Astrocyte (in vitro differentiated cells and primary cell): ENCODE measurements at regions not wholly inside any gene's neighbourhood (a gene's known extent, or its start where the extent isn't known, plus 50 kb on each side); places are given as distances from the start of the nearest gene placed in this dataset.

Experiments
- DNase-seq: peaks from one replicate; pipeline ENCODE4 v3.0.0-alpha.2; 2010; ENCODE audit warnings: low read depth
- FAIRE-seq: peaks from 2 replicates; lab custom pipeline; 2011; peaks lifted over from hg19 to GRCh38; lab: Jason Lieb, UNC
- H2AFZ ChIP-seq: 2 replicates; pipeline ENCODE4 v1.6.0; 2012; ENCODE audit warnings: low read depth, low read length, inconsistent platforms
- H3K27ac ChIP-seq: 2 replicates; pipeline ENCODE4 v1.5.1; 2011; ENCODE audit warnings: low read depth, low read length, inconsistent platforms
- H3K27me3 ChIP-seq: 2 replicates; pipeline ENCODE4 v1.6.0; 2011; ENCODE audit warnings: low read length, inconsistent platforms; ENCODE audit not compliant: insufficient read depth
- H3K36me3 ChIP-seq: 2 replicates; pipeline ENCODE4 v1.5.1; 2011; ENCODE audit warnings: low read length, inconsistent platforms; ENCODE audit not compliant: insufficient read depth
- H3K4me1 ChIP-seq: 2 replicates; pipeline ENCODE4 v1.5.1; 2011; ENCODE audit warnings: low read length, inconsistent platforms; ENCODE audit not compliant: insufficient read depth
- H3K4me2 ChIP-seq: 2 replicates; pipeline ENCODE4 v1.6.0; 2012; ENCODE audit warnings: low read length, inconsistent platforms
- H3K4me3 ChIP-seq: 2 replicates; pipeline ENCODE4 v1.5.1; 2011; ENCODE audit warnings: low read depth, mild to moderate bottlenecking, low read length, inconsistent platforms; ENCODE audit not compliant: insufficient read depth
- H3K79me2 ChIP-seq: 2 replicates; pipeline ENCODE4 v1.6.0; 2012; ENCODE audit warnings: mild to moderate bottlenecking, low read length, inconsistent platforms; ENCODE audit not compliant: insufficient read depth
- H3K9ac ChIP-seq: 2 replicates; pipeline ENCODE4 v1.6.0; 2012; ENCODE audit warnings: mild to moderate bottlenecking, low read length, inconsistent platforms
- H3K9me3 ChIP-seq: 2 replicates; pipeline ENCODE4 v1.5.1; 2012; ENCODE audit warnings: low read depth, mild to moderate bottlenecking, low read length, inconsistent platforms; ENCODE audit not compliant: insufficient read depth
- H4K20me1 ChIP-seq: 2 replicates; pipeline ENCODE4 v1.6.0; 2012; ENCODE audit warnings: low read length, inconsistent platforms; ENCODE audit not compliant: insufficient read depth
- H3K27ac Mint-ChIP-seq: one replicate; pipeline ENCODE4 v1.8.0; 2021; ENCODE audit warnings: mild to moderate bottlenecking, mixed read lengths; ENCODE audit not compliant: unreplicated experiment
- H3K27me3 Mint-ChIP-seq: one replicate; pipeline ENCODE4 v1.8.0; 2021; ENCODE audit warnings: low read depth, mixed read lengths; ENCODE audit not compliant: unreplicated experiment
- H3K36me3 Mint-ChIP-seq: one replicate; pipeline ENCODE4 v1.8.0; 2021; ENCODE audit warnings: low read depth, mixed read lengths; ENCODE audit not compliant: unreplicated experiment
- H3K4me1 Mint-ChIP-seq: one replicate; pipeline ENCODE4 v1.8.0; 2021; ENCODE audit warnings: low read depth, mixed read lengths; ENCODE audit not compliant: unreplicated experiment
- H3K4me3 Mint-ChIP-seq: one replicate; pipeline ENCODE4 v1.8.0; 2021; ENCODE audit warnings: mild to moderate bottlenecking, moderate library complexity, mixed read lengths; ENCODE audit not compliant: unreplicated experiment
- H3K9me3 Mint-ChIP-seq: one replicate; pipeline ENCODE4 v1.8.0; 2021; ENCODE audit warnings: mild to moderate bottlenecking, mixed read lengths; ENCODE audit not compliant: unreplicated experiment
- EZH2 ChIP-seq: IDR thresholded peaks from 2 replicates; pipeline ENCODE4 v1.6.1; 2012; ENCODE audit warnings: mild to moderate bottlenecking, low read length, inconsistent platforms; ENCODE audit not compliant: insufficient read depth
- TF ChIP-seq, protein P1 (sequence below): IDR thresholded peaks from 2 replicates; pipeline ENCODE4 v1.5.1; 2011; ENCODE audit warnings: low read depth, mild to moderate bottlenecking, inconsistent platforms, low read length, moderate library complexity; ENCODE audit not compliant: insufficient read depth

DNA sequence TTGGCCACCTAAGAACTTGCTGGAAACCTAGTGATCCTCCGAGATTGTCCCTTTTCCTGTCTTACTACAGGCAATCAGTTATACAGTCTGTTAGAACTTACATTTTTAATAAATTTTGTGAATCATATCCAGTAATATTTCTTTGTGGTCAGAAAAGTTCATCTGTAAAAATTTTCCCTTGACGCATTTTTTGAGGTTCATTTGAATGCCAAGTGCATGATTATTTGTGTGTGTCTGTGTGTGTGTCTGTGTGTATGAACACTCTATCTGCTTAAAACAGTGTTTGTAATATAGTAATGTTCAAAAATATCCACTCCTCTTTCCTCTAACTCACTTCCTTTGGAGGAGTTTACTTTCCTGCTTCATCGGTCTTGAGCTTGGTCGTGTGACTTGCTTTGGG, 468.7 kb upstream of the FLRT2 start:
- Mint-ChIP-seq H3K27me3 (no peaks in the 10 kb centered on the region), H3K36me3 (no peaks in the 10 kb centered on the region), H3K27ac (no peak overlapping the region), H3K4me1 (peaks cover 3% of the 10 kb centered on the region), H3K9me3 (peaks cover 3% of the 10 kb centered on the region), H3K4me3 (no peak overlapping the region)
- DNase-seq (peak; percentile 14), FAIRE-seq (no peak)
- Histone ChIP-seq H3K9me3 (no peaks in the 10 kb centered on the region), H3K36me3 (no peaks in the 10 kb centered on the region), H4K20me1 (no peaks in the 10 kb centered on the region), H3K4me2 (no peak overlapping the region), H3K9ac (no peak overlapping the region), H3K27ac (no peak overlapping the region), H3K79me2 (no peaks in the 10 kb centered on the region), H3K27me3 (no peaks in the 10 kb centered on the region), H3K4me3 (no peak overlapping the region), H3K4me1 (no peaks in the 10 kb centered on the region), H2AFZ (no peak overlapping the region)
- TF ChIP-seq, protein P1, sequence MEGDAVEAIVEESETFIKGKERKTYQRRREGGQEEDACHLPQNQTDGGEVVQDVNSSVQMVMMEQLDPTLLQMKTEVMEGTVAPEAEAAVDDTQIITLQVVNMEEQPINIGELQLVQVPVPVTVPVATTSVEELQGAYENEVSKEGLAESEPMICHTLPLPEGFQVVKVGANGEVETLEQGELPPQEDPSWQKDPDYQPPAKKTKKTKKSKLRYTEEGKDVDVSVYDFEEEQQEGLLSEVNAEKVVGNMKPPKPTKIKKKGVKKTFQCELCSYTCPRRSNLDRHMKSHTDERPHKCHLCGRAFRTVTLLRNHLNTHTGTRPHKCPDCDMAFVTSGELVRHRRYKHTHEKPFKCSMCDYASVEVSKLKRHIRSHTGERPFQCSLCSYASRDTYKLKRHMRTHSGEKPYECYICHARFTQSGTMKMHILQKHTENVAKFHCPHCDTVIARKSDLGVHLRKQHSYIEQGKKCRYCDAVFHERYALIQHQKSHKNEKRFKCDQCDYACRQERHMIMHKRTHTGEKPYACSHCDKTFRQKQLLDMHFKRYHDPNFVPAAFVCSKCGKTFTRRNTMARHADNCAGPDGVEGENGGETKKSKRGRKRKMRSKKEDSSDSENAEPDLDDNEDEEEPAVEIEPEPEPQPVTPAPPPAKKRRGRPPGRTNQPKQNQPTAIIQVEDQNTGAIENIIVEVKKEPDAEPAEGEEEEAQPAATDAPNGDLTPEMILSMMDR, result no peak
- TF ChIP-seq EZH2, result no peak

DNA sequence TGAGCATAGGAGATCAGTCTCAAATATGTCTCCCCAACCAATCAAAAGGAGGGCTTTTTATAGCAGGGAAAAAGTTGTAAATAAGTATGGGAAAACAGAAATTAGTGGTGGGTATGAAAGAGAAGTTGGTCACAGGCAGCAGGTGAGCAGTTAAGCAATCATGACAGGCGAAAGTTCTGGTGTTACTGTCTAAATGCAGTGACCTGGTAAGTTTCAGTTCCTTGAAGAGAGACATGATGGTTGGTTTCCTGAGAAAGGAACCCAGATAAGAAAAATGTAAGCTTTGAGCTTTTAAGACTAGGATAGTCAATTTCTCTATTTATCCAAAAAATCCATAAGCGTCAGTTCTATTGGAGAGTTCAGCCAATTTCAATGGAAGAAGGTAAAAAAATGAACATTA, 466.2 kb upstream of the FLRT2 start:
- Histone ChIP-seq H3K79me2 (no peaks in the 10 kb centered on the region), H3K4me2 (no peak overlapping the region), H3K27ac (no peak overlapping the region), H3K9ac (no peak overlapping the region), H3K9me3 (no peaks in the 10 kb centered on the region), H3K27me3 (no peaks in the 10 kb centered on the region), H3K36me3 (no peaks in the 10 kb centered on the region), H2AFZ (no peak overlapping the region), H3K4me3 (no peak overlapping the region), H3K4me1 (no peaks in the 10 kb centered on the region), H4K20me1 (no peaks in the 10 kb centered on the region)
- Mint-ChIP-seq H3K9me3 (peaks cover 3% of the 10 kb centered on the region), H3K27ac (no peak overlapping the region), H3K4me1 (no peaks in the 10 kb centered on the region), H3K36me3 (no peaks in the 10 kb centered on the region), H3K4me3 (no peak overlapping the region), H3K27me3 (no peaks in the 10 kb centered on the region)
- FAIRE-seq, result no peak
- TF ChIP-seq, protein P1, result no peak
- TF ChIP-seq EZH2, result no peak
- DNase-seq, result no peak

DNA sequence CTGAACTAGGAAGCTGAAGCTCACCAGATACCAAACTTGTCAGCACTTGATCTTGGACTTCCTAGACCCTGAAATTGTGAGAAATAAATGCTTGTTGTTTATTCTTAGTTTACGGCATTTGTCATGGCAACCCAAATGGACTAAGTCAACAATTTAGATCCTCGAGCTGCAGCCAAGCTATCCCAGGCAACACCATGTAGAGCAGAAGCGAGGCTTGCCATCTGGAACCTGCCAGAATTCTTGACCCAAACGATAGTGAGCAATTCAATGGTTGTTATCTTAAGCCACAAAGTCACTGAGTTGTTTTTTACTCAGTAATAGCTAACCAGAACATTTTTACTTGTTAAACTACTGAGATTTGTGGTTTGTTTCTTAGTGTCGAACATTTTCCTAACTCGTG, 458.5 kb upstream of the FLRT2 start:
- H3K9me3 ChIP-seq, result no peaks in the 10 kb centered on the region
- Mint-ChIP-seq H3K9me3 (no peaks in the 10 kb centered on the region), H3K4me3 (no peak overlapping the region), H3K27me3 (no peaks in the 10 kb centered on the region), H3K36me3 (no peaks in the 10 kb centered on the region), H3K4me1 (no peaks in the 10 kb centered on the region), H3K27ac (no peak overlapping the region)
- no peak overlapping the region for H3K9ac ChIP-seq
- H3K4me2 ChIP-seq, result no peak overlapping the region
- H3K36me3 ChIP-seq, result no peaks in the 10 kb centered on the region
- H3K27ac ChIP-seq, result no peak overlapping the region
- TF ChIP-seq, protein P1, result no peak
- no peak for TF ChIP-seq EZH2
- no peaks in the 10 kb centered on the region for H3K27me3 ChIP-seq
- no peaks in the 10 kb centered on the region for H3K79me2 ChIP-seq
- no peak overlapping the region for H2AFZ ChIP-seq
- no peaks in the 10 kb centered on the region for H3K4me1 ChIP-seq
- DNase-seq (no peak), FAIRE-seq (no peak)
- H4K20me1 ChIP-seq, result no peaks in the 10 kb centered on the region
- H3K4me3 ChIP-seq, result no peak overlapping the region
